K562 (cell line): ENCODE measurements at regions not wholly inside any gene's neighbourhood (a gene's known extent, or its start where the extent isn't known, plus 50 kb on each side); places are given as distances from the start of the nearest gene placed in this dataset.

Experiments
- ATAC-seq: fragments of 200-7000 bp; cut with Tn5 transposase; 3 replicates; pipeline ENCODE4 v1.9.1; 2020; ENCODE audit warnings: moderate library complexity
- BruUV-seq: library from RNA; stranded (reverse); fragments of 400-500 nt; replicated peaks from 2 replicates; lab custom pipeline; 2021; lab: Mats Ljungman, UMichigan
- CTCF ChIA-PET: fragments of 300-600 bp; formaldehyde crosslinking; extraction: SDS; loops from one replicate; lab custom pipeline; 2021; ENCODE audit warnings: low intra/inter-chr PET ratio; lab: Yijun Ruan, JAX
- POLR2A ChIA-PET: fragments of 300-600, 350-650 bp; sonication (Branson Sonifier 250); formaldehyde crosslinking; extraction: SDS; loops from one replicate; lab custom pipeline; 2021; ENCODE audit warnings: antibody characterized with exemption, inconsistent platforms; lab: Yijun Ruan, JAX
- DNase-seq, 4 experiments: peaks; one replicate each; pipeline versions ENCODE4 v3.0.0 to v3.0.0-alpha.2; 2011 to 2018; ENCODE audit warnings: low spot score in 3 of 4, mixed read lengths in 3 of 4; ENCODE audit errors: extremely low read depth in 1 of 4
- FAIRE-seq: peaks from 2 replicates; lab custom pipeline; 2011; peaks lifted over from hg19 to GRCh38; lab: Jason Lieb, UNC
- H2AFZ ChIP-seq: 2 replicates; pipeline ENCODE4 v1.6.0; 2011; ENCODE audit warnings: low read depth, low read length, control low read depth, inconsistent platforms
- H3K27ac ChIP-seq: fragments of 200-600 bp; 3 replicates; pipeline ENCODE4 v1.8.0; 2011; ENCODE audit warnings: low read depth, mild to moderate bottlenecking, control low read depth, inconsistent platforms, low read length, moderate library complexity, mixed read lengths; ENCODE audit errors: extremely low read depth
- H3K27me3 ChIP-seq, 2 experiments: fragments of 300-600 bp in 1 of 2; 2 replicates in 1 of 2; 3 replicates in 1 of 2; pipeline versions ENCODE4 v1.6.0 to v1.8.0; 2011; ENCODE audit warnings: inconsistent platforms in 2 of 2, low read length in 2 of 2, mild to moderate bottlenecking in 1 of 2, mixed read lengths in 1 of 2, moderate library complexity in 1 of 2; ENCODE audit not compliant: control insufficient read depth in 2 of 2, insufficient read depth in 2 of 2
- H3K36me3 ChIP-seq: fragments of 300-600 bp; 3 replicates; pipeline ENCODE4 v1.8.0; 2011; ENCODE audit warnings: mild to moderate bottlenecking, low read length, inconsistent platforms; ENCODE audit not compliant: control insufficient read depth, insufficient read depth
- H3K4me1 ChIP-seq, 2 experiments: fragments of 200-600 bp in 1 of 2; replicated peaks in 1 of 2; 2 replicates in 1 of 2; 3 replicates in 1 of 2; pipeline versions ENCODE4 v1.5.1 to v1.8.0; 2011; ENCODE audit warnings: inconsistent platforms in 2 of 2, low read length in 2 of 2, mild to moderate bottlenecking in 1 of 2, mixed read lengths in 1 of 2, moderate library complexity in 1 of 2; ENCODE audit not compliant: control insufficient read depth in 2 of 2, insufficient read depth in 2 of 2
- H3K4me2 ChIP-seq: 2 replicates; pipeline ENCODE4 v1.6.1; 2011; ENCODE audit warnings: low read length, control low read depth, inconsistent platforms, mixed read lengths; ENCODE audit not compliant: insufficient read depth
- H3K4me3 ChIP-seq: fragments of 200-600 bp; sonication (generic), shearing (Covaris generic); 2 replicates; pipeline ENCODE4 v1.5.1; 2016; ENCODE audit warnings: control low read depth, inconsistent platforms
- H3K79me2 ChIP-seq: fragments of 200-600 bp; 3 replicates; pipeline ENCODE4 v1.8.0; 2011; ENCODE audit warnings: low read length, inconsistent platforms; ENCODE audit not compliant: control insufficient read depth, insufficient read depth
- H3K9ac ChIP-seq, 2 experiments: 2 replicates each; pipeline versions ENCODE4 v1.6.0 to v1.6.1; 2011; ENCODE audit warnings: low read depth in 2 of 2, low read length in 2 of 2, control low read depth in 1 of 2, inconsistent platforms in 1 of 2, mild to moderate bottlenecking in 1 of 2, mixed read lengths in 1 of 2; ENCODE audit not compliant: insufficient read depth in 1 of 2
- H3K9me1 ChIP-seq: one replicate; pipeline ENCODE4 v1.6.0; 2011; ENCODE audit warnings: inconsistent platforms, mild to moderate bottlenecking, low read length, moderate library complexity; ENCODE audit not compliant: control insufficient read depth, insufficient read depth
- H3K9me3 ChIP-seq: replicated peaks from 2 replicates; pipeline ENCODE4 v1.5.1; 2011; ENCODE audit warnings: low read depth, low read length, inconsistent platforms; ENCODE audit not compliant: control insufficient read depth, insufficient read depth
- H4K20me1 ChIP-seq: replicated peaks from 2 replicates; pipeline ENCODE4 v1.6.1; 2011; ENCODE audit warnings: low read length, inconsistent platforms, mixed read lengths; ENCODE audit not compliant: control insufficient read depth, insufficient read depth
- STAT6 ChIP-seq: sonication (generic); formaldehyde crosslinking; IDR thresholded peaks from 2 replicates; pipeline ENCODE4 v1.8.1; 2023; ENCODE audit warnings: mild to moderate bottlenecking, missing genetic modification reagents
- ZNF212 ChIP-seq: fragments of 450-650 bp; formaldehyde crosslinking; IDR thresholded peaks from 2 replicates; pipeline ENCODE4 v1.4.0; 2020; ENCODE audit warnings: mild to moderate bottlenecking
- WGBS: fragments of 100-300 bp; shearing (Covaris generic); methylation state at CpG from one replicate; pipeline ENCODE4 v1.1.6; 2016; ENCODE audit warnings: low coverage, mixed read lengths; ENCODE audit not compliant: insufficient coverage; ENCODE audit errors: missing lambda C conversion rate; 5-methylcytosine and 5-hydroxymethylcytosine counted together
- in situ Hi-C: fragments of 300-500 bp; cut with MboI; formaldehyde crosslinking; loops from 4 replicates; pipeline ENCODE4 v1.15.0; 2018; ENCODE audit warnings: inconsistent platforms, mixed read lengths
- intact Hi-C: fragments of 100-400 bp; cut with micrococcal nuclease; formaldehyde crosslinking; loops from 2 replicates; pipeline ENCODE4 v1.14.2; 2022
- TF ChIP-seq, protein P1 (sequence below): sonication (generic); IDR thresholded peaks from 2 replicates; pipeline ENCODE4 v1.6.1; 2016

DNA sequence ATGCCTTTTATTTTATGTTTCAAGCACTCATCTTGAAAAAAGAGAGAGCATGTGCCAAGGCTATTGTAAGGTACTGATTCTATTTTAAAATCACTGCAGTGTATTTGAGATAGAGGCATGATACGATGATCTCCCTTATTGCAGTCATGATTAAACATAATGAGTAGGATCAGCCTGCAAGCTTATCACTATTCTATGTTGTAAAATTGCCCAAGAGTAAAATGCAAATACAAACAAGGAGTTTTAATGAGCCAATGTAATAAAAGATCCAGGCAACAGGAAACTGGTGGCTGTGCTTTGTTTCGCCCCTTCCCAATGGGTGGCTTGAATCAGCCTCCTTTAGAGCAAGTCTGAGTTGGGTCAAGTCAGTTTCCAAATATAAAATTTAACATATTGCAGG, 116.4 kb upstream of the RBMS1 start:
- H3K9me3 ChIP-seq = no peaks in the 10 kb centered on the region
- no peak overlapping the region for H3K4me3 ChIP-seq
- H2AFZ ChIP-seq = no peak overlapping the region
- no peaks in the 10 kb centered on the region for H3K27me3 ChIP-seq
- ChIA-PET CTCF (no interaction called here), POLR2A (no interaction called here)
- TF ChIP-seq STAT6 (CRISPR knock-in tag) (no peak), ZNF212 (CRISPR knock-in tag) (no peak)
- TF ChIP-seq, protein P1, sequence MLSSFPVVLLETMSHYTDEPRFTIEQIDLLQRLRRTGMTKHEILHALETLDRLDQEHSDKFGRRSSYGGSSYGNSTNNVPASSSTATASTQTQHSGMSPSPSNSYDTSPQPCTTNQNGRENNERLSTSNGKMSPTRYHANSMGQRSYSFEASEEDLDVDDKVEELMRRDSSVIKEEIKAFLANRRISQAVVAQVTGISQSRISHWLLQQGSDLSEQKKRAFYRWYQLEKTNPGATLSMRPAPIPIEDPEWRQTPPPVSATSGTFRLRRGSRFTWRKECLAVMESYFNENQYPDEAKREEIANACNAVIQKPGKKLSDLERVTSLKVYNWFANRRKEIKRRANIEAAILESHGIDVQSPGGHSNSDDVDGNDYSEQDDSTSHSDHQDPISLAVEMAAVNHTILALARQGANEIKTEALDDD = no peak
- no peak overlapping the region for H3K27ac ChIP-seq
- intact Hi-C loops = no loop called here
- DNase-seq (no peak), FAIRE-seq (no peak), ATAC-seq (no peak)
- no peak overlapping the region for H3K4me2 ChIP-seq
- in situ Hi-C loops = no loop called here
- no peaks in the 10 kb centered on the region for H3K4me1 ChIP-seq
- H3K79me2 ChIP-seq = no peaks in the 10 kb centered on the region
- no peaks in the 10 kb centered on the region for H3K9me1 ChIP-seq
- no peaks in the 10 kb centered on the region for H3K36me3 ChIP-seq
- BruUV-seq = no TSS peak
- no peaks in the 10 kb centered on the region for H4K20me1 ChIP-seq
- no peak overlapping the region for H3K9ac ChIP-seq
- 5% methylated on average over 2 of the region's 2 CpGs for WGBS
